NCI-H2227 (cell line): ENCODE measurements at regions not wholly inside any gene's neighbourhood (a gene's known extent, or its start where the extent isn't known, plus 50 kb on each side); places are given as distances from the start of the nearest gene placed in this dataset.

ENCODE experiments used
- DNase-seq: peaks from one replicate; lab custom pipeline; 2025; ENCODE audit not compliant: unreplicated experiment; lab: John Stamatoyannopoulos, UW

GRCh38 chr4:138964716-138965426 lies 50.7 kb upstream of the NOCT start:
- DNase-seq, result no peak

DNA sequence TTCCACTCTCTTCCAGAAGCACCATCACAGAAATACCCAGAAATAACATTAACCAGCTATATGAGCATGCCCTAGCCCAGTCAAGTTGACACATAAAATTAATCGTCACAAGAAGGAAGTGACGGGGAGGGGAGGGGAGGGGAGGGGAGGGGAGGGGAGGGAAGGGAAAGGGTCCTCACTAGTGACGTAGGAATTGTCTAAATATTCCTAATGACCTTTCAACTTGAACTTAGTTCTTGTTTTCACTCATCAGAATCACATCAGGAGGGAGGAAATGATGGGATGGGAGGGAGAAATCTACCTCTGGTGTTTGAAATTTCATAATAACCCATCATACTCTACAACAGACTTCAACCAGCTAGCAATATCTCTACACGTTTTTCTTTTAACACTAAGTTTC lies 52.2 kb upstream of the NOCT start:
- DNase-seq, result no peak

- no peak for DNase-seq
Measured at GRCh38 chr4:138961664-138962063, 53.9 kb upstream of the NOCT start.

GRCh38 chr4:138961129-138961528 lies 54.5 kb upstream of the NOCT start:
- DNase-seq, result no peak

GRCh38 chr4:138960175-138960710 lies 55.3 kb upstream of the NOCT start:
- DNase-seq, result no peak

- DNase-seq, result no peak
Measured at GRCh38 chr4:138959097-138959815, 56.3 kb upstream of the NOCT start.

DNA sequence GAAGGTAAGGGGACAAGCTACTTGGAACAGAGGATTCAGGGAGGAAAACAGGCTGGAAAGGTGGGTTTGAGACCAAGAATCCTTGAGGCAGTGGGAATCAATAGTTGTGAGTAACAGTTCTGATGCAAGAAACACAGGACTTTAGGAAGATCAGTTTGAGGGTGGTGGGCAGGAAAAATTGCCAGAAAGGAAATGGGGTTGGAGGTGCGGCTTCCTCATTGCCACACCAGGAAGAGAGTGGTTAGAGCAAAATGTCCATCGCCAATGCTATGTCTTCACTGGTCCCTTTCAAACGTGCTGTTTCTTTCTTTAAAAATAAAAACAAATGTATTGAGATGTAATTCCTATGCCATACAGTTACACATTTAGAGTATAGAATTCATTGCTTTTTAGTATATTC lies 57.1 kb upstream of the NOCT start:
- DNase-seq, result no peak

- no peak for DNase-seq
Measured at GRCh38 chr4:138957302-138957701, 58.3 kb upstream of the NOCT start.

- no peak for DNase-seq
Measured at GRCh38 chr4:138954428-138954827, 61.2 kb upstream of the NOCT start.

GRCh38 chr4:138953961-138954371 lies 61.6 kb upstream of the NOCT start:
- no peak for DNase-seq

- no peak for DNase-seq
Measured at GRCh38 chr4:138952411-138952810, 63.2 kb upstream of the NOCT start.

DNA sequence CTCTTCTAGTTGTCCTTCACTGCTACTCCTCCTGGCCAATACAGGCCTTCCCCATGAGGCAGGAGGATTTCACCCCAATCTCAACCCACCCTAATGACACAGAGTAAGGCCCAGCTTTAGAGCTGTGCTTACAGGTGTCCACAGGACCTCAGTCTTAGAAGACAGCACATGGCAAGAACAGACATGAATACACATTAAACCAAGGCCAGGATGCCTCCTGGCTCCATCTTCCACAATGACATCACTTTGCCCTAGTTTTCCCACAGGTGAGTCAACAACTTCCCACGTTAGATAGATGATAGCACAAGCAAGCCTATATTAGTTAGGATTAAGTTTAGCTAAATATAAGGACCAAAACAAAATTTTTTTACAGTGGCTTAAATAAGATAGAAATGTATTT lies 63.8 kb upstream of the NOCT start:
- no peak for DNase-seq

DNA sequence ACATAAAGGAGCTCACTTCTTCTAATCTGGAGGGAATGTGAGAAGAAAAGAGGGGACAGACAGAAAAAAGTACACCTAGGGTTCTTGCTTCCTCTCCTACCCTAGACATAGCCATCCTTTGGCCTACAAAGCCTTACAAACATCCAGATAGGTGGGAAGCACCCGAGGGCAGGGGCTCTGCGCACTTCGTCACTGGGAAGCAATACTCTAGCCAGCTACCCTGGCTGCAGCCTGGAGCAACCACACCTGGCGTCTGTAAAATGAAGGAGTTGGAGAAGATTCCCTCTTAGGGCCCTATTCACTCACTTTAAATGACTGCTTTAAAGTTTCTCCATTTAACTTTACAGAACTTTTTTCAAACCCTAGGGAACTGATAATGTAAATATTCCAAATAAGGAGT lies 65.7 kb upstream of the NOCT start:
- no peak for DNase-seq

- DNase-seq, result no peak
Measured at GRCh38 chr4:138948918-138949317, 66.7 kb upstream of the NOCT start.

- no peak for DNase-seq
Measured at GRCh38 chr4:138946306-138946705, 69.3 kb upstream of the NOCT start.

- no peak for DNase-seq
Measured at GRCh38 chr4:138945840-138946239, 69.7 kb upstream of the NOCT start.

DNA sequence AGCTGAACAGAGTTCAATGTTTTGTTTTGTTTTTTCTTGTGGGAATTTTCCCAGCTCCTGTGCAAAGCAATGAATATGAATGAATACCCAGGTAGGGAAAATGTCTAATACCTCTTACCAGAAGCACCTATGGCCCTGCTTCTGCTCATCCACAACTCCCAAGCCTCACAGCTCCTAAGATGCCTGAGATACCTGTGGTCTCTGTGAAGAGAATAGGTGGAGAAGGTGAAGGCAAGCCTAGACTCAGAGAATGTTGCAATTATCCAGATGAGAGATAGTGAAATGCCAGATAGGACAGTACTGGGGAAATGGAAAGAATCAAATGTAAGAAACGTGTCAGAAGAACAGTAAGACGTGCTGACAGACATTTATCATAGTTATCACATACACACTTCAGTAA lies 70.2 kb upstream of the NOCT start:
- no peak for DNase-seq

- DNase-seq, result no peak
Measured at GRCh38 chr4:138943893-138944292, 71.7 kb upstream of the NOCT start.

GRCh38 chr4:138941037-138941436 lies 74.5 kb upstream of the NOCT start:
- no peak for DNase-seq

GRCh38 chr4:138939960-138940359 lies 75.6 kb upstream of the NOCT start:
- DNase-seq, result no peak

DNA sequence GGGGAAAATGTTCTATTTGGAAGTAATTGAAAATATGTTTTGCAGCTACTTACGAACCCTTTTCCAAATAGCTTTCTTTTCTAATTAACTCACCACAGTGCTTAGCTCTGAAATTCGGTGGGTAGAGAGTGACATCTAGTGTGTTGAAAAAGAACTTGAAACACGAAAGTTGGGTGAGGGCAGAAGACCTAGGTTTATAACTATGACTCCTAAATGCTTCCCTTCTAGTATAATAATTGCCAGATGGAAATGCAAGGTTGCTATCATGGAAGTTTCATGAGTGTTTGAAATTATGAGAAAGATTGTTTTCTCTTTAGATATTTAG lies 77.3 kb upstream of the NOCT start:
- peak; percentile 12 for DNase-seq

- DNase-seq, result no peak
Measured at GRCh38 chr4:138935135-138935807, 80.3 kb upstream of the NOCT start.
